WERI-Rb-1 (cell line): ENCODE measurements at regions not wholly inside any gene's neighbourhood (a gene's known extent, or its start where the extent isn't known, plus 50 kb on each side); places are given as distances from the start of the nearest gene placed in this dataset.

Source experiments
- DNase-seq: peaks from one replicate; pipeline ENCODE4 v3.0.0-alpha.2; 2020
- H3K27ac ChIP-seq: fragments of 250-450 bp; sonication (Bioruptor Pico); 2 replicates; pipeline ENCODE4 v1.5.1; 2020; ENCODE audit warnings: mild to moderate bottlenecking, moderate library complexity
- H3K27me3 ChIP-seq: fragments of 250-450 bp; sonication (Bioruptor Pico); 2 replicates; pipeline ENCODE4 v1.5.1; 2021; ENCODE audit warnings: mild to moderate bottlenecking, low read depth, moderate library complexity; ENCODE audit not compliant: insufficient read depth, severe bottlenecking
- H3K36me3 ChIP-seq: fragments of 250-450 bp; sonication (Bioruptor Pico); 2 replicates; pipeline ENCODE4 v1.5.1; 2020; ENCODE audit warnings: mild to moderate bottlenecking, moderate library complexity
- H3K4me3 ChIP-seq: 2 replicates; pipeline ENCODE4 v1.5.1; 2011; ENCODE audit warnings: low read depth, mild to moderate bottlenecking, control low read depth, low read length
- H3K9me3 ChIP-seq: fragments of 250-450 bp; sonication (Bioruptor Pico); 2 replicates; pipeline ENCODE4 v1.5.1; 2021; ENCODE audit warnings: mild to moderate bottlenecking, moderate library complexity; ENCODE audit not compliant: severe bottlenecking
- TF ChIP-seq, protein P1 (sequence below): IDR thresholded peaks from 2 replicates; pipeline ENCODE4 v1.5.1; 2011; ENCODE audit warnings: low read depth, mild to moderate bottlenecking, control low read depth, inconsistent platforms, low read length

DNA sequence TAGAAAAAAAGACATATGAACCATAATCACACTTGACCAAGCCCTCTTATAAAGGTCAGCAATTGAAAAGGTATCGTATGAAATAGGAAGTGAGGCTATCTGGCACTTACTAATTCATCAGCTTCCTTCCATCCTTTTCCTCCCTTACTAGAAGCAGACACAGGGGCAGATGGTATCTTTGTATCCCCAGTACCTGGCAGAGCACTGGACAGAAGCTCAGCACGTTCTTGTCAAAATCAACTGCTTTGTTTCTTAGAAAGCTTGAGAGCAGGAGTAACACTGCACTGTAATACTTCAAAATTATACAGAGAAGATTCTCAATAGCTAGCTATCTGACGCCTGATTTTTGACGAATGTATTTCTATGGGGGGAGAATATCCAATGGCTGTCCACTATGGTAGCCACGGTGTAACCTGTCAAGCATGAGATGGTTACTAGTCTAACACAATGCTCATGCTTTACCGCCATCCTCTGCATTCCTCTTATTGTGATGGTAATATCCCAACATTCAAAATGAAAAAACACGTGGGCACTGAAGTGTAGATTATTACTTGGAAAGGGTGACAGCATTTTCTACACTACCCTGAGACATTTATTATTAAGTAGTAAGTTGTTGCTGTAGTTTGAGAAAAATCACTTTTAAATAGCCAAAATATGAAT lies 175.6 kb downstream of the SIPA1L2 start:
- DNase-seq = no peak
- H3K9me3 ChIP-seq = no peaks in the 10 kb centered on the region
- H3K27me3 ChIP-seq = no peaks in the 10 kb centered on the region
- no peak overlapping the region for H3K4me3 ChIP-seq
- TF ChIP-seq, protein P1, sequence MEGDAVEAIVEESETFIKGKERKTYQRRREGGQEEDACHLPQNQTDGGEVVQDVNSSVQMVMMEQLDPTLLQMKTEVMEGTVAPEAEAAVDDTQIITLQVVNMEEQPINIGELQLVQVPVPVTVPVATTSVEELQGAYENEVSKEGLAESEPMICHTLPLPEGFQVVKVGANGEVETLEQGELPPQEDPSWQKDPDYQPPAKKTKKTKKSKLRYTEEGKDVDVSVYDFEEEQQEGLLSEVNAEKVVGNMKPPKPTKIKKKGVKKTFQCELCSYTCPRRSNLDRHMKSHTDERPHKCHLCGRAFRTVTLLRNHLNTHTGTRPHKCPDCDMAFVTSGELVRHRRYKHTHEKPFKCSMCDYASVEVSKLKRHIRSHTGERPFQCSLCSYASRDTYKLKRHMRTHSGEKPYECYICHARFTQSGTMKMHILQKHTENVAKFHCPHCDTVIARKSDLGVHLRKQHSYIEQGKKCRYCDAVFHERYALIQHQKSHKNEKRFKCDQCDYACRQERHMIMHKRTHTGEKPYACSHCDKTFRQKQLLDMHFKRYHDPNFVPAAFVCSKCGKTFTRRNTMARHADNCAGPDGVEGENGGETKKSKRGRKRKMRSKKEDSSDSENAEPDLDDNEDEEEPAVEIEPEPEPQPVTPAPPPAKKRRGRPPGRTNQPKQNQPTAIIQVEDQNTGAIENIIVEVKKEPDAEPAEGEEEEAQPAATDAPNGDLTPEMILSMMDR = no peak
- no peaks in the 10 kb centered on the region for H3K36me3 ChIP-seq
- no peak overlapping the region for H3K27ac ChIP-seq

DNA sequence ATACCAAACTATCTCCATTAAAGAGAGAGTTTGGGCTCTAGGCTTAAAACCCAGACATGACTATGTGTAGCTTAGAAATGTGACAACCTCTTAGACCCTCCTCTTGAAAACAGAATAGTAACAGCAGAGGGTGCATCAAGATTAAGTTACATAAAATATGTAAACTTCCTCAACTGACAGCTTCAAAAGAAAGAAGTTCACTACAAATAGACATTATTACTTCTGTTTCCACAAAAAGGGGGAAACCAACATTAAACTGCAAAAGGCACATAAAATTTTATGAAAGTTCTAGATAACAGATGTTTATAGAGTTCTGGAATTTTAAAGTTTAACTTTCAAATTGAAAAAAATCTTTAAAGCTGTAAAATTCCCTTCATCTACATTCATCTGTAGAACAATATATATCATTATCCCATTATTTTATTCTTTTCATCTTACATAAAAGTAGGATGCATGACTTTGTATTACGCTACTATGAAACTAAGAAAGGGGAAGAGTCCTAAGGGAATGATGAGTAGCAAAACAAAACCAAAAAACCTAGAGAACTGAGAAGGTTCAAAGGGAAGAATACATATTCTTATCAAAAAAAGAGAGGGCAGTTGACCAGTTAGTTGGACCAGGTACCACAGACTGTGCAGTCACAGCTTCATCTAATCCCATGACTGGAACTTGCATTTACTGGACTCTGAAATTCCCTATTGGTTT lies 177.0 kb downstream of the SIPA1L2 start:
- no peaks in the 10 kb centered on the region for H3K27me3 ChIP-seq
- no peaks in the 10 kb centered on the region for H3K36me3 ChIP-seq
- no peak for DNase-seq
- H3K9me3 ChIP-seq = no peaks in the 10 kb centered on the region
- H3K4me3 ChIP-seq = no peak overlapping the region
- TF ChIP-seq, protein P1 = no peak
- H3K27ac ChIP-seq = no peak overlapping the region

DNA sequence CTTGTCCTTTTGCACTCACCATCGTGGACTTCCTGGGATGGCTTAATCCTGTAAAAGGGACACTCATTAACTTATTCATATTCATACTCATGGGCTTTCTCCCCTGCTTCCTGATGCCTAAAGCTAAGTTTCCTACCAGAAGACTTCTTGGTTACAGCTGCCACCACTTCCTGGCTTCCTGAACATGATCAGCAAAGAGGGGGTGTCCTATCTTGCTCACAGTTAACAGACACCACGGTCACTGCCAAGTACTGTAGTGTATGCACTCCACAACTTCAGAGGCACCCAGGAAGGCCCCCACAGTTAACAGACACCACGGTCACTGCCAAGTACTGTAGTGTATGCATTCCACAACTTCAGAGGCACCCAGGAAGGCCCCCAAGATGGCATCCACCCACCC lies 177.8 kb downstream of the SIPA1L2 start:
- Histone ChIP-seq H3K27me3 (no peaks in the 10 kb centered on the region), H3K4me3 (no peak overlapping the region)
- no peak for DNase-seq

DNA sequence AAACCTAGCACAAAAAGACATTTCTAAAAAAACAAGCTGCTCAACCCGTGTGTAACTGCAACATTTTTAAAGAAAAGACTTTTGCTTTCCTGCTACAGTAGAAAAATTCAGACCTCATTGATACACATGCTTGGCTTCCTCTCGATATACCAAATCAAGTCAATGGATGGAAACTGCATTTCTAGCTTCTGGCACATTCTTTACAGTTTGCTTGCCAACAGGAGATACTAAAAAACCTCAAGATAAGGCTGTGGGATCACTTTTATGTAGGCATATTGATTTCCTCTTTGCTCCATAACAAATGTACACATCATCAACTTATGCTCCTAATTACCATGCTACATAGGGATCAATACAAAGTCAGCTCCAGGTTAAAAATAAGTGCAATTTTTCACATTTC lies 178.4 kb downstream of the SIPA1L2 start:
- TF ChIP-seq, protein P1 = no peak
- H3K4me3 ChIP-seq = no peak overlapping the region
- DNase-seq = no peak

More for the DNA sequence above, 177.8 kb downstream of the SIPA1L2 start:
- Histone ChIP-seq H3K9me3 (no peaks in the 10 kb centered on the region), H3K27ac (no peak overlapping the region), H3K36me3 (no peaks in the 10 kb centered on the region)
- TF ChIP-seq, protein P1 = no peak

DNA sequence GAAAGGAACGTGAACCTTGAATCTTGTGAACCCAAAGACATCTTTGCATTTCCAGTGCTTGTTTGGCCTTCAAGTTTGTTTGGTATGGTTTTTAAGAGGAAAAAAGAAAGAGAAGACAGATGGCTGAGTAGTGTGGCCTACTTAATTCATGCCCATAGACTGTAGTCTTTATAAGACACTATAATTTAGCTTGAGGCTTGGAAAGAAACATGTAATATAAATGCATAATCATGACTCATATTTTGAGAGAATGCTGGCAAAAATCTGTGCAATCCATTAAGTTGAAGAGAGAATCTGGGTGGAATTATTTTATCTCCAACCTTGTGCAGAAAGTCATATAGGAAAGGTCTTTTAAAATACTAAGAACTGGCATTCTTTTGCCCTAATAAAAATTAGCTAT lies 179.3 kb downstream of the SIPA1L2 start:
- no peak overlapping the region for H3K4me3 ChIP-seq
- H3K27ac ChIP-seq = no peak overlapping the region
- H3K9me3 ChIP-seq = no peaks in the 10 kb centered on the region
- no peaks in the 10 kb centered on the region for H3K36me3 ChIP-seq
- no peak for DNase-seq
- TF ChIP-seq, protein P1 = no peak
- H3K27me3 ChIP-seq = no peaks in the 10 kb centered on the region

More for the DNA sequence above, 178.4 kb downstream of the SIPA1L2 start:
- Histone ChIP-seq H3K36me3 (no peaks in the 10 kb centered on the region), H3K27ac (no peak overlapping the region), H3K9me3 (no peaks in the 10 kb centered on the region), H3K27me3 (no peaks in the 10 kb centered on the region)

DNA sequence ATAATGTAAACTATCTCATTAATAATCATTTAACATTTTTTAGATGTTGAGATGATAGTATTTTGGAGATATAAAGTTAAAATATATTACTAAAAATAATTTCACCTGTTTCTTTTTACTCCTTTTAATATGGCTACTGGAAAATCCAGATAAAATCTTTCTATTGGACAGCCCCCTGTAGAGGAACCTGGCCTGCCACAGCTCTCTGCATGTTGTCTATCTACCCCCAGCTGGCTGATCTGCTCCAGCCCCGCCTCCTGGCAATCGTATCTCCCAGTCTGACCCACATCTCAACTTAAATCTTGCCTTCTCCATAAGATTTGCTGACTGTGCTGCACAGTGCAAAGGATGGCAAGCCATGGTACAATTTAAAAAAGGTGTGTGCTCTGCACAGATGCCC lies 182.8 kb downstream of the SIPA1L2 start:
- Histone ChIP-seq H3K4me3 (no peak overlapping the region), H3K27ac (no peak overlapping the region), H3K9me3 (no peaks in the 10 kb centered on the region), H3K27me3 (no peaks in the 10 kb centered on the region), H3K36me3 (no peaks in the 10 kb centered on the region)
- TF ChIP-seq, protein P1 = no peak
- DNase-seq = no peak
